ENCODE measurements at regions not wholly inside any gene's neighbourhood (a gene's known extent, or its start where the extent isn't known, plus 50 kb on each side); places are given as distances from the start of the nearest gene placed in this dataset.

DNA sequence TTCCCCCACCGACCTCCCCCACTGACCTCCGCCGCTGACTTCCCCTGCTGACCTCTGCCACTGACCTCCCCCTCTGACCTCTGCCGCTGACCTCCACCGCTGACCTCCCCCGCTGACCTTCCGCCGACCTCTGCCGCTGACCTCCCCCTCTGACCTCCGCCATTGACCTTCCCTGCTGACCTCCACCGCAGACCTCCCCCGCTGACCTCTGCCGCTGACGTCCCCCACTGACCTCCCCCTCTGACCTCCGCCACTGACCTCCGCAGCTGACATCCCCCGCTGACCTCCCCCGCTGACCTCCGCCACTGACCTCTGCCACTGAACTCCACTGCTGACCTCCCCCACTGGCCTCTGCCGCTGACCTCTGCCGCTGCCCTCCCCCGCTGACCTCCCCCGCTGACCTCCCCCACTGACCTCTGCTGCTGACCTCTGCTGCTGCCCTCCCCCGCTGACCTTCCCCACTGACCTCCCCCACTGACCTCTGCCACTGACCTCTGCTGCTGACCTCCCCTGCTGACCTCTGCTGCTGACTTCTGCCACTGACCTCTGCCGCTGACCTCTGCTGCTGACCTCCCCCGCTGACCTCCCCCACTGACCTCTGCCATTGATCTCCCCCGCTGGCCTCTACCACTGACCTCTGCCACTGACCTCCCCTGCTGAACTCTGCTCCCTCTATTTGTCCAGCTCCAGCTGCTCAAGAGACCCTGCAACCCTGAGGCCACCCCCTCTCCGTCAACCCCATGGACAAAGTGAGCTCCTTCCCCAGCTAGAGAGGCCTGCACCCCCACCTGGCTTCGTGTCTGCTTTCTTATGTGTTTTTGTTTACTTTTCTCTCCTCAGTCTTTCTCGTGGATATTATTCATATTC lies 91.4 kb upstream of the AFDN start (continued):
- TF ChIP-seq, protein P1, sequence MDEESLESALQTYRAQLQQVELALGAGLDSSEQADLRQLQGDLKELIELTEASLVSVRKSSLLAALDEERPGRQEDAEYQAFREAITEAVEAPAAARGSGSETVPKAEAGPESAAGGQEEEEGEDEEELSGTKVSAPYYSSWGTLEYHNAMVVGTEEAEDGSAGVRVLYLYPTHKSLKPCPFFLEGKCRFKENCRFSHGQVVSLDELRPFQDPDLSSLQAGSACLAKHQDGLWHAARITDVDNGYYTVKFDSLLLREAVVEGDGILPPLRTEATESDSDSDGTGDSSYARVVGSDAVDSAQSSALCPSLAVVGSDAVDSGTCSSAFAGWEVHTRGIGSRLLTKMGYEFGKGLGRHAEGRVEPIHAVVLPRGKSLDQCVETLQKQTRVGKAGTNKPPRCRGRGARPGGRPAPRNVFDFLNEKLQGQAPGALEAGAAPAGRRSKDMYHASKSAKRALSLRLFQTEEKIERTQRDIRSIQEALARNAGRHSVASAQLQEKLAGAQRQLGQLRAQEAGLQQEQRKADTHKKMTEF (CRISPR knock-in tag; IDR thresholded peaks at IDR 0.05): no peak
- peak; percentile 40; the same call in 1 of the 2 replicates for TF ChIP-seq ZNF160 (CRISPR knock-in tag; IDR thresholded peaks at IDR 0.05)
- TF ChIP-seq ZNF446 (CRISPR knock-in tag; IDR thresholded peaks at IDR 0.05): peak; percentile 60; the same call in 1 of the 2 replicates
- peak; percentile 63 for TF ChIP-seq U2AF1 (optimal IDR thresholded peaks at IDR 0.05; ENCODE audit: low read depth, low read length)
- TF ChIP-seq, protein P2, sequence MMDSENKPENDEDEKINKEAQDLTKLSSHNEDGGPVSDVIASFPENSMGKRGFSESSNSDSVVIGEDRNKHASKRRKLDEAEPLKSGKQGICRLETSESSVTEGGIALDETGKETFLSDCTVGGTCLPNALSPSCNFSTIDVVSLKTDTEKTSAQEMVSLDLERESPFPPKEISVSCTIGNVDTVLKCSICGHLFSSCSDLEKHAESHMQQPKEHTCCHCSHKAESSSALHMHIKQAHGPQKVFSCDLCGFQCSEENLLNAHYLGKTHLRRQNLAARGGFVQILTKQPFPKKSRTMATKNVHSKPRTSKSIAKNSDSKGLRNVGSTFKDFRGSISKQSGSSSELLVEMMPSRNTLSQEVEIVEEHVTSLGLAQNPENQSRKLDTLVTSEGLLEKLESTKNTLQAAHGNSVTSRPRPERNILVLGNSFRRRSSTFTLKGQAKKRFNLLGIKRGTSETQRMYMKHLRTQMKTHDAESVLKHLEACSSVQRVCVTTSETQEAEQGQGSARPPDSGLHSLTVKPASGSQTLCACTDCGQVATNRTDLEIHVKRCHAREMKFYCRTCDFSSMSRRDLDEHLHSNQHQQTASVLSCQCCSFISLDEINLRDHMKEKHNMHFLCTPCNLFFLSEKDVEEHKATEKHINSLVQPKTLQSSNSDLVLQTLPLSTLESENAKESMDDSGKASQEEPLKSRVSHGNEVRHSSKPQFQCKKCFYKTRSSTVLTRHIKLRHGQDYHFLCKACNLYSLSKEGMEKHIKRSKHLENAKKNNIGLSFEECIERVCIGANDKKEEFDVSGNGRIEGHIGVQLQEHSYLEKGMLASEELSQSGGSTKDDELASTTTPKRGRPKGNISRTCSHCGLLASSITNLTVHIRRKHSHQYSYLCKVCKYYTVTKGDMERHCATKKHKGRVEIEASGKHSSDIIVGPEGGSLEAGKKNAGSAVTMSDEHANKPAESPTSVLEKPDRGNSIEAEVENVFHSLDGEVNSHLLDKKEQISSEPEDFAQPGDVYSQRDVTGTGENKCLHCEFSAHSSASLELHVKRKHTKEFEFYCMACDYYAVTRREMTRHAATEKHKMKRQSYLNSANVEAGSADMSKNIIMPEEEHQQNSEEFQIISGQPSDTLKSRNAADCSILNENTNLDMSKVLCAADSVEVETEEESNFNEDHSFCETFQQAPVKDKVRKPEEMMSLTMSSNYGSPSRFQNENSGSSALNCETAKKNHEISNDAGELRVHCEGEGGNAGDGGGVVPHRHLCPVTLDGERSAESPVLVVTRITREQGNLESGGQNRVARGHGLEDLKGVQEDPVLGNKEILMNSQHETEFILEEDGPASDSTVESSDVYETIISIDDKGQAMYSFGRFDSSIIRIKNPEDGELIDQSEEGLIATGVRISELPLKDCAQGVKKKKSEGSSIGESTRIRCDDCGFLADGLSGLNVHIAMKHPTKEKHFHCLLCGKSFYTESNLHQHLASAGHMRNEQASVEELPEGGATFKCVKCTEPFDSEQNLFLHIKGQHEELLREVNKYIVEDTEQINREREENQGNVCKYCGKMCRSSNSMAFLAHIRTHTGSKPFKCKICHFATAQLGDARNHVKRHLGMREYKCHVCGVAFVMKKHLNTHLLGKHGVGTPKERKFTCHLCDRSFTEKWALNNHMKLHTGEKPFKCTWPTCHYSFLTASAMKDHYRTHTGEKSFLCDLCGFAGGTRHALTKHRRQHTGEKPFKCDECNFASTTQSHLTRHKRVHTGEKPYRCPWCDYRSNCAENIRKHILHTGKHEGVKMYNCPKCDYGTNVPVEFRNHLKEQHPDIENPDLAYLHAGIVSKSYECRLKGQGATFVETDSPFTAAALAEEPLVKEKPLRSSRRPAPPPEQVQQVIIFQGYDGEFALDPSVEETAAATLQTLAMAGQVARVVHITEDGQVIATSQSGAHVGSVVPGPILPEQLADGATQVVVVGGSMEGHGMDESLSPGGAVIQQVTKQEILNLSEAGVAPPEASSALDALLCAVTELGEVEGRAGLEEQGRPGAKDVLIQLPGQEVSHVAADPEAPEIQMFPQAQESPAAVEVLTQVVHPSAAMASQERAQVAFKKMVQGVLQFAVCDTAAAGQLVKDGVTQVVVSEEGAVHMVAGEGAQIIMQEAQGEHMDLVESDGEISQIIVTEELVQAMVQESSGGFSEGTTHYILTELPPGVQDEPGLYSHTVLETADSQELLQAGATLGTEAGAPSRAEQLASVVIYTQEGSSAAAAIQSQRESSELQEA (CRISPR knock-in tag; IDR thresholded peaks at IDR 0.05; ENCODE audit: not compliant biosample characterization): no peak
- TF ChIP-seq NFE2L1 (CRISPR knock-in tag; IDR thresholded peaks at IDR 0.05; ENCODE audit: borderline replicate concordance): no peak
- TF ChIP-seq, protein P3, sequence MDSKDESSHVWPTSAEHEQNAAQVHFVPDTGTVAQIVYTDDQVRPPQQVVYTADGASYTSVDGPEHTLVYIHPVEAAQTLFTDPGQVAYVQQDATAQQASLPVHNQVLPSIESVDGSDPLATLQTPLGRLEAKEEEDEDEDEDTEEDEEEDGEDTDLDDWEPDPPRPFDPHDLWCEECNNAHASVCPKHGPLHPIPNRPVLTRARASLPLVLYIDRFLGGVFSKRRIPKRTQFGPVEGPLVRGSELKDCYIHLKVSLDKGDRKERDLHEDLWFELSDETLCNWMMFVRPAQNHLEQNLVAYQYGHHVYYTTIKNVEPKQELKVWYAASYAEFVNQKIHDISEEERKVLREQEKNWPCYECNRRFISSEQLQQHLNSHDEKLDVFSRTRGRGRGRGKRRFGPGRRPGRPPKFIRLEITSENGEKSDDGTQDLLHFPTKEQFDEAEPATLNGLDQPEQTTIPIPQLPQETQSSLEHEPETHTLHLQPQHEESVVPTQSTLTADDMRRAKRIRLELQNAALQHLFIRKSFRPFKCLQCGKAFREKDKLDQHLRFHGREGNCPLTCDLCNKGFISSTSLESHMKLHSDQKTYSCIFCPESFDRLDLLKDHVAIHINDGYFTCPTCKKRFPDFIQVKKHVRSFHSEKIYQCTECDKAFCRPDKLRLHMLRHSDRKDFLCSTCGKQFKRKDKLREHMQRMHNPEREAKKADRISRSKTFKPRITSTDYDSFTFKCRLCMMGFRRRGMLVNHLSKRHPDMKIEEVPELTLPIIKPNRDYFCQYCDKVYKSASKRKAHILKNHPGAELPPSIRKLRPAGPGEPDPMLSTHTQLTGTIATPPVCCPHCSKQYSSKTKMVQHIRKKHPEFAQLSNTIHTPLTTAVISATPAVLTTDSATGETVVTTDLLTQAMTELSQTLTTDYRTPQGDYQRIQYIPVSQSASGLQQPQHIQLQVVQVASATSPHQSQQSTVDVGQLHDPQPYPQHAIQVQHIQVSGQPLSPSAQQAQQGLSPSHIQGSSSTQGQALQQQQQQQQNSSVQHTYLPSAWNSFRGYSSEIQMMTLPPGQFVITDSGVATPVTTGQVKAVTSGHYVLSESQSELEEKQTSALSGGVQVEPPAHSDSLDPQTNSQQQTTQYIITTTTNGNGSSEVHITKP (CRISPR knock-in tag; IDR thresholded peaks at IDR 0.05; ENCODE audit: low read depth): no peak
- TF ChIP-seq, protein P4, sequence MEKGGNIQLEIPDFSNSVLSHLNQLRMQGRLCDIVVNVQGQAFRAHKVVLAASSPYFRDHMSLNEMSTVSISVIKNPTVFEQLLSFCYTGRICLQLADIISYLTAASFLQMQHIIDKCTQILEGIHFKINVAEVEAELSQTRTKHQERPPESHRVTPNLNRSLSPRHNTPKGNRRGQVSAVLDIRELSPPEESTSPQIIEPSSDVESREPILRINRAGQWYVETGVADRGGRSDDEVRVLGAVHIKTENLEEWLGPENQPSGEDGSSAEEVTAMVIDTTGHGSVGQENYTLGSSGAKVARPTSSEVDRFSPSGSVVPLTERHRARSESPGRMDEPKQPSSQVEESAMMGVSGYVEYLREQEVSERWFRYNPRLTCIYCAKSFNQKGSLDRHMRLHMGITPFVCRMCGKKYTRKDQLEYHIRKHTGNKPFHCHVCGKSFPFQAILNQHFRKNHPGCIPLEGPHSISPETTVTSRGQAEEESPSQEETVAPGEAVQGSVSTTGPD (CRISPR knock-in tag; IDR thresholded peaks at IDR 0.05): no peak; the same call in 1 of the 2 replicates
- no peak for TF ChIP-seq KDM5A (IDR thresholded peaks at IDR 0.05; ENCODE audit: borderline replicate concordance, low read length)
- TF ChIP-seq, protein P5, sequence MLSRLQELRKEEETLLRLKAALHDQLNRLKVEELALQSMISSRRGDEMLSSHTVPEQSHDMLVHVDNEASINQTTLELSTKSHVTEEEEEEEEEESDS (CRISPR knock-in tag; IDR thresholded peaks at IDR 0.05; ENCODE audit: borderline replicate concordance): no peak
- TF ChIP-seq CEBPG (CRISPR knock-in tag; IDR thresholded peaks at IDR 0.05): no peak
- TF ChIP-seq ZNF577 (CRISPR knock-in tag; IDR thresholded peaks at IDR 0.05; ENCODE audit: borderline replicate concordance, low read depth): no peak
- no peak for TF ChIP-seq POLR2AphosphoS2 (IDR thresholded peaks at IDR 0.05; ENCODE audit: low read depth, low read length)
